GM23338 (cell line): ENCODE measurements at regions not wholly inside any gene's neighbourhood (a gene's known extent, or its start where the extent isn't known, plus 50 kb on each side); places are given as distances from the start of the nearest gene placed in this dataset.

ENCODE experiments used
- ATAC-seq: fragments of 200-7000 bp; cut with Tn5 transposase; 3 replicates; pipeline ENCODE4 v1.9.1; 2020
- DNase-seq: peaks from one replicate; pipeline ENCODE4 v3.0.0-alpha.2; 2015; ENCODE audit warnings: low spot score
- H2AFZ ChIP-seq: fragments of 200-600 bp; sonication (generic); 2 replicates; pipeline ENCODE4 v1.8.0; 2016; ENCODE audit warnings: antibody characterized with exemption, mild to moderate bottlenecking, moderate library complexity
- H3F3A ChIP-seq: fragments of 200-600 bp; sonication (generic); replicated peaks from 2 replicates; pipeline ENCODE4 v1.8.0; 2017; ENCODE audit warnings: antibody characterized with exemption, mixed run types, low read depth
- H3K27ac ChIP-seq: fragments of 200-600 bp; sonication (generic); 2 replicates; pipeline ENCODE4 v1.6.1; 2016; ENCODE audit warnings: low read depth
- H3K27me3 ChIP-seq: fragments of 200-600 bp; sonication (generic); 2 replicates; pipeline ENCODE4 v1.8.0; 2016; ENCODE audit warnings: mild to moderate bottlenecking, mixed run types, moderate library complexity; ENCODE audit not compliant: insufficient read depth
- H3K36me3 ChIP-seq: fragments of 200-600 bp; sonication (generic); 2 replicates; pipeline ENCODE4 v1.8.0; 2016; ENCODE audit warnings: mild to moderate bottlenecking; ENCODE audit not compliant: insufficient read depth
- H3K4me1 ChIP-seq: fragments of 200-600 bp; sonication (generic); 2 replicates; pipeline ENCODE4 v1.8.0; 2016; ENCODE audit warnings: mild to moderate bottlenecking, moderate library complexity; ENCODE audit not compliant: insufficient read depth
- H3K4me2 ChIP-seq: fragments of 200-600 bp; sonication (generic); 2 replicates; pipeline ENCODE4 v1.7.1; 2017; ENCODE audit warnings: mixed run types
- H3K4me3 ChIP-seq: fragments of 200-600 bp; sonication (generic); 2 replicates; pipeline ENCODE4 v1.6.1; 2016; ENCODE audit warnings: mixed run types
- H3K79me2 ChIP-seq: fragments of 200-600 bp; sonication (generic); replicated peaks from 2 replicates; pipeline ENCODE4 v1.8.0; 2017; ENCODE audit warnings: mild to moderate bottlenecking; ENCODE audit not compliant: insufficient read depth
- H3K9me2 ChIP-seq: fragments of 200-600 bp; sonication (generic); 2 replicates; pipeline ENCODE4 v1.8.0; 2017; ENCODE audit not compliant: insufficient read depth
- H4K20me1 ChIP-seq: fragments of 200-600 bp; sonication (generic); replicated peaks from 2 replicates; pipeline ENCODE4 v1.8.0; 2017; ENCODE audit warnings: mild to moderate bottlenecking; ENCODE audit not compliant: insufficient read depth
- H3K27ac Mint-ChIP-seq: 2 replicates; pipeline ENCODE4 v1.8.0; 2020; ENCODE audit warnings: inconsistent platforms, mild to moderate bottlenecking, moderate library complexity, mixed read lengths
- H3K27me3 Mint-ChIP-seq: 3 replicates; pipeline ENCODE4 v1.8.0; 2022; ENCODE audit warnings: low read depth, mild to moderate bottlenecking, moderate library complexity, mixed read lengths, inconsistent platforms; ENCODE audit not compliant: insufficient read depth, poor library complexity
- H3K36me3 Mint-ChIP-seq: 3 replicates; pipeline ENCODE4 v1.8.0; 2021; ENCODE audit warnings: low read depth, mild to moderate bottlenecking, inconsistent platforms, moderate library complexity, mixed read lengths
- H3K4me1 Mint-ChIP-seq: 3 replicates; pipeline ENCODE4 v1.8.0; 2020; ENCODE audit warnings: mild to moderate bottlenecking, inconsistent platforms, mixed read lengths
- H3K4me3 Mint-ChIP-seq: 3 replicates; pipeline ENCODE4 v1.8.0; 2021; ENCODE audit warnings: moderate library complexity, mild to moderate bottlenecking, inconsistent platforms, mixed read lengths
- H3K9me3 Mint-ChIP-seq: 3 replicates; pipeline ENCODE4 v1.8.0; 2020; ENCODE audit warnings: moderate library complexity, mild to moderate bottlenecking, inconsistent platforms, mixed read lengths
- CREB1 ChIP-seq: fragments of 250-450 bp; sonication (Bioruptor Pico); IDR thresholded peaks from 2 replicates; pipeline ENCODE4 v1.5.0; 2020; ENCODE audit warnings: low read depth, mild to moderate bottlenecking, moderate library complexity
- EZH2 ChIP-seq: fragments of 200-600 bp; sonication (generic); IDR thresholded peaks from one replicate; pipeline ENCODE4 v1.8.0; 2017; ENCODE audit warnings: antibody characterized with exemption, mild to moderate bottlenecking, low read depth; ENCODE audit not compliant: unreplicated experiment
- EZH2phosphoT487 ChIP-seq: fragments of 200-600 bp; sonication (generic); IDR thresholded peaks from one replicate; pipeline ENCODE4 v1.8.1; 2018; ENCODE audit warnings: antibody characterized with exemption; ENCODE audit not compliant: unreplicated experiment
- JUNB ChIP-seq: IDR thresholded peaks from one replicate; pipeline ENCODE4 v1.6.1; 2016; ENCODE audit warnings: antibody characterized with exemption; ENCODE audit not compliant: unreplicated experiment
- NANOG ChIP-seq: IDR thresholded peaks from 2 replicates; pipeline ENCODE4 v1.6.1; 2016; ENCODE audit warnings: antibody characterized with exemption, borderline replicate concordance
- POLR2AphosphoS5 ChIP-seq: IDR thresholded peaks from 2 replicates; pipeline ENCODE4 v1.6.1; 2016; ENCODE audit warnings: antibody characterized with exemption, low read depth
- STAT1 ChIP-seq: IDR thresholded peaks from one replicate; pipeline ENCODE4 v1.6.1; 2016; ENCODE audit warnings: antibody characterized with exemption; ENCODE audit not compliant: unreplicated experiment
- ZNF114 ChIP-seq: fragments of 250-450 bp; sonication (Bioruptor Pico); IDR thresholded peaks from 2 replicates; pipeline ENCODE4 v1.5.0; 2020; ENCODE audit warnings: mild to moderate bottlenecking, moderate library complexity
- ZNF331 ChIP-seq: fragments of 250-450 bp; sonication (Bioruptor Pico); IDR thresholded peaks from 2 replicates; pipeline ENCODE4 v1.5.0; 2020; ENCODE audit warnings: low read depth, mild to moderate bottlenecking, moderate library complexity
- TF ChIP-seq, protein P1 (sequence below): IDR thresholded peaks from 2 replicates; pipeline ENCODE4 v1.6.1; 2016; ENCODE audit warnings: antibody characterized with exemption
- TF ChIP-seq, protein P2 (sequence below): fragments of 250-450 bp; sonication (Bioruptor Pico); IDR thresholded peaks from 2 replicates; pipeline ENCODE4 v1.5.0; 2020; ENCODE audit warnings: mild to moderate bottlenecking, moderate library complexity
- TF ChIP-seq, protein P3 (sequence below): IDR thresholded peaks from one replicate; pipeline ENCODE4 v1.6.1; 2018; ENCODE audit warnings: antibody characterized with exemption; ENCODE audit not compliant: unreplicated experiment
- TF ChIP-seq, protein P4 (sequence below), 2 experiments: fragments of 200-600 bp in 1 of 2; sonication (generic) in 1 of 2; conservative IDR thresholded peaks; 2 replicates each; pipeline versions ENCODE4 v1.5.1 to v1.6.1; 2016 to 2017; ENCODE audit warnings: antibody characterized with exemption in 2 of 2, low read depth in 2 of 2, mild to moderate bottlenecking in 2 of 2, moderate library complexity in 1 of 2

DNA sequence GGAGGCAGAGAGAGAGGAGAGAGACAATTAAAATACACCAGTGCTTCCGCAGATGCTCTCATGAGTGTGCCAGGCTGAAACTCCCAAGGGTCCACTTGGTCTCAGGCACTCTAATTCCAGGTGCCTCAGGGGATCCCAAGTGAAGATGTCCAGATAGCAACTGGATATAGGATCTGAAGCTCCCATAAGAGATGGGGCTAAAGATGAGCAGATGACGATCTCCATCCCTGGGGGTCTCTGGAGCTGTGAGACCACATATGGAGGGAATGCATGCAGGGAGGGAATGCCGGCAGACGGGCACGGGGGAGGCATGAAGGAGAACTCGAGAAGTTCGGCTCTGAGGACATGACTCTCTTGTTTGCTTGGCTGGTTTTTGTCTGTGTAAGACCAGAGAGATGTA is 223.7 kb upstream of the RAB6C start:
- TF ChIP-seq EZH2 (no peak), EZH2phosphoT487 (no peak), NANOG (no peak), CREB1 (CRISPR knock-in tag) (no peak), JUNB (no peak), ZNF114 (no peak), POLR2AphosphoS5 (no peak), STAT1 (no peak), ZNF331 (no peak)
- TF ChIP-seq, protein P1, sequence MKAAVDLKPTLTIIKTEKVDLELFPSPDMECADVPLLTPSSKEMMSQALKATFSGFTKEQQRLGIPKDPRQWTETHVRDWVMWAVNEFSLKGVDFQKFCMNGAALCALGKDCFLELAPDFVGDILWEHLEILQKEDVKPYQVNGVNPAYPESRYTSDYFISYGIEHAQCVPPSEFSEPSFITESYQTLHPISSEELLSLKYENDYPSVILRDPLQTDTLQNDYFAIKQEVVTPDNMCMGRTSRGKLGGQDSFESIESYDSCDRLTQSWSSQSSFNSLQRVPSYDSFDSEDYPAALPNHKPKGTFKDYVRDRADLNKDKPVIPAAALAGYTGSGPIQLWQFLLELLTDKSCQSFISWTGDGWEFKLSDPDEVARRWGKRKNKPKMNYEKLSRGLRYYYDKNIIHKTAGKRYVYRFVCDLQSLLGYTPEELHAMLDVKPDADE = no peak
- TF ChIP-seq, protein P2, sequence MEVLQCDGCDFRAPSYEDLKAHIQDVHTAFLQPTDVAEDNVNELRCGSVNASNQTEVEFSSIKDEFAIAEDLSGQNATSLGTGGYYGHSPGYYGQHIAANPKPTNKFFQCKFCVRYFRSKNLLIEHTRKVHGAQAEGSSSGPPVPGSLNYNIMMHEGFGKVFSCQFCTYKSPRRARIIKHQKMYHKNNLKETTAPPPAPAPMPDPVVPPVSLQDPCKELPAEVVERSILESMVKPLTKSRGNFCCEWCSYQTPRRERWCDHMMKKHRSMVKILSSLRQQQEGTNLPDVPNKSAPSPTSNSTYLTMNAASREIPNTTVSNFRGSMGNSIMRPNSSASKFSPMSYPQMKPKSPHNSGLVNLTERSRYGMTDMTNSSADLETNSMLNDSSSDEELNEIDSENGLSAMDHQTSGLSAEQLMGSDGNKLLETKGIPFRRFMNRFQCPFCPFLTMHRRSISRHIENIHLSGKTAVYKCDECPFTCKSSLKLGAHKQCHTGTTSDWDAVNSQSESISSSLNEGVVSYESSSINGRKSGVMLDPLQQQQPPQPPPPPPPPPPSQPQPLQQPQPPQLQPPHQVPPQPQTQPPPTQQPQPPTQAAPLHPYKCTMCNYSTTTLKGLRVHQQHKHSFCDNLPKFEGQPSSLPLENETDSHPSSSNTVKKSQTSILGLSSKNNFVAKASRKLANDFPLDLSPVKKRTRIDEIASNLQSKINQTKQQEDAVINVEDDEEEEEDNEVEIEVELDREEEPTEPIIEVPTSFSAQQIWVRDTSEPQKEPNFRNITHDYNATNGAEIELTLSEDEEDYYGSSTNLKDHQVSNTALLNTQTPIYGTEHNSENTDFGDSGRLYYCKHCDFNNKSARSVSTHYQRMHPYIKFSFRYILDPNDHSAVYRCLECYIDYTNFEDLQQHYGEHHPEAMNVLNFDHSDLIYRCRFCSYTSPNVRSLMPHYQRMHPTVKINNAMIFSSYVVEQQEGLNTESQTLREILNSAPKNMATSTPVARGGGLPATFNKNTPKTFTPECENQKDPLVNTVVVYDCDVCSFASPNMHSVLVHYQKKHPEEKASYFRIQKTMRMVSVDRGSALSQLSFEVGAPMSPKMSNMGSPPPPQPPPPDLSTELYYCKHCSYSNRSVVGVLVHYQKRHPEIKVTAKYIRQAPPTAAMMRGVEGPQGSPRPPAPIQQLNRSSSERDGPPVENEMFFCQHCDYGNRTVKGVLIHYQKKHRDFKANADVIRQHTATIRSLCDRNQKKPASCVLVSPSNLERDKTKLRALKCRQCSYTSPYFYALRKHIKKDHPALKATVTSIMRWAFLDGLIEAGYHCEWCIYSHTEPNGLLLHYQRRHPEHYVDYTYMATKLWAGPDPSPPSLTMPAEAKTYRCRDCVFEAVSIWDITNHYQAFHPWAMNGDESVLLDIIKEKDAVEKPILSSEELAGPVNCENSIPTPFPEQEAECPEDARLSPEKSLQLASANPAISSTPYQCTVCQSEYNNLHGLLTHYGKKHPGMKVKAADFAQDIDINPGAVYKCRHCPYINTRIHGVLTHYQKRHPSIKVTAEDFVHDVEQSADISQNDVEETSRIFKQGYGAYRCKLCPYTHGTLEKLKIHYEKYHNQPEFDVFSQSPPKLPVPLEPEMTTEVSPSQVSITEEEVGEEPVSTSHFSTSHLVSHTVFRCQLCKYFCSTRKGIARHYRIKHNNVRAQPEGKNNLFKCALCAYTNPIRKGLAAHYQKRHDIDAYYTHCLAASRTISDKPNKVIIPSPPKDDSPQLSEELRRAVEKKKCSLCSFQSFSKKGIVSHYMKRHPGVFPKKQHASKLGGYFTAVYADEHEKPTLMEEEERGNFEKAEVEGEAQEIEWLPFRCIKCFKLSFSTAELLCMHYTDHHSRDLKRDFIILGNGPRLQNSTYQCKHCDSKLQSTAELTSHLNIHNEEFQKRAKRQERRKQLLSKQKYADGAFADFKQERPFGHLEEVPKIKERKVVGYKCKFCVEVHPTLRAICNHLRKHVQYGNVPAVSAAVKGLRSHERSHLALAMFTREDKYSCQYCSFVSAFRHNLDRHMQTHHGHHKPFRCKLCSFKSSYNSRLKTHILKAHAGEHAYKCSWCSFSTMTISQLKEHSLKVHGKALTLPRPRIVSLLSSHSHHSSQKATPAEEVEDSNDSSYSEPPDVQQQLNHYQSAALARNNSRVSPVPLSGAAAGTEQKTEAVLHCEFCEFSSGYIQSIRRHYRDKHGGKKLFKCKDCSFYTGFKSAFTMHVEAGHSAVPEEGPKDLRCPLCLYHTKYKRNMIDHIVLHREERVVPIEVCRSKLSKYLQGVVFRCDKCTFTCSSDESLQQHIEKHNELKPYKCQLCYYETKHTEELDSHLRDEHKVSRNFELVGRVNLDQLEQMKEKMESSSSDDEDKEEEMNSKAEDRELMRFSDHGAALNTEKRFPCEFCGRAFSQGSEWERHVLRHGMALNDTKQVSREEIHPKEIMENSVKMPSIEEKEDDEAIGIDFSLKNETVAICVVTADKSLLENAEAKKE (CRISPR knock-in tag) = no peak
- TF ChIP-seq, protein P3, sequence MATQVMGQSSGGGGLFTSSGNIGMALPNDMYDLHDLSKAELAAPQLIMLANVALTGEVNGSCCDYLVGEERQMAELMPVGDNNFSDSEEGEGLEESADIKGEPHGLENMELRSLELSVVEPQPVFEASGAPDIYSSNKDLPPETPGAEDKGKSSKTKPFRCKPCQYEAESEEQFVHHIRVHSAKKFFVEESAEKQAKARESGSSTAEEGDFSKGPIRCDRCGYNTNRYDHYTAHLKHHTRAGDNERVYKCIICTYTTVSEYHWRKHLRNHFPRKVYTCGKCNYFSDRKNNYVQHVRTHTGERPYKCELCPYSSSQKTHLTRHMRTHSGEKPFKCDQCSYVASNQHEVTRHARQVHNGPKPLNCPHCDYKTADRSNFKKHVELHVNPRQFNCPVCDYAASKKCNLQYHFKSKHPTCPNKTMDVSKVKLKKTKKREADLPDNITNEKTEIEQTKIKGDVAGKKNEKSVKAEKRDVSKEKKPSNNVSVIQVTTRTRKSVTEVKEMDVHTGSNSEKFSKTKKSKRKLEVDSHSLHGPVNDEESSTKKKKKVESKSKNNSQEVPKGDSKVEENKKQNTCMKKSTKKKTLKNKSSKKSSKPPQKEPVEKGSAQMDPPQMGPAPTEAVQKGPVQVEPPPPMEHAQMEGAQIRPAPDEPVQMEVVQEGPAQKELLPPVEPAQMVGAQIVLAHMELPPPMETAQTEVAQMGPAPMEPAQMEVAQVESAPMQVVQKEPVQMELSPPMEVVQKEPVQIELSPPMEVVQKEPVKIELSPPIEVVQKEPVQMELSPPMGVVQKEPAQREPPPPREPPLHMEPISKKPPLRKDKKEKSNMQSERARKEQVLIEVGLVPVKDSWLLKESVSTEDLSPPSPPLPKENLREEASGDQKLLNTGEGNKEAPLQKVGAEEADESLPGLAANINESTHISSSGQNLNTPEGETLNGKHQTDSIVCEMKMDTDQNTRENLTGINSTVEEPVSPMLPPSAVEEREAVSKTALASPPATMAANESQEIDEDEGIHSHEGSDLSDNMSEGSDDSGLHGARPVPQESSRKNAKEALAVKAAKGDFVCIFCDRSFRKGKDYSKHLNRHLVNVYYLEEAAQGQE = no peak
- TF ChIP-seq, protein P4, sequence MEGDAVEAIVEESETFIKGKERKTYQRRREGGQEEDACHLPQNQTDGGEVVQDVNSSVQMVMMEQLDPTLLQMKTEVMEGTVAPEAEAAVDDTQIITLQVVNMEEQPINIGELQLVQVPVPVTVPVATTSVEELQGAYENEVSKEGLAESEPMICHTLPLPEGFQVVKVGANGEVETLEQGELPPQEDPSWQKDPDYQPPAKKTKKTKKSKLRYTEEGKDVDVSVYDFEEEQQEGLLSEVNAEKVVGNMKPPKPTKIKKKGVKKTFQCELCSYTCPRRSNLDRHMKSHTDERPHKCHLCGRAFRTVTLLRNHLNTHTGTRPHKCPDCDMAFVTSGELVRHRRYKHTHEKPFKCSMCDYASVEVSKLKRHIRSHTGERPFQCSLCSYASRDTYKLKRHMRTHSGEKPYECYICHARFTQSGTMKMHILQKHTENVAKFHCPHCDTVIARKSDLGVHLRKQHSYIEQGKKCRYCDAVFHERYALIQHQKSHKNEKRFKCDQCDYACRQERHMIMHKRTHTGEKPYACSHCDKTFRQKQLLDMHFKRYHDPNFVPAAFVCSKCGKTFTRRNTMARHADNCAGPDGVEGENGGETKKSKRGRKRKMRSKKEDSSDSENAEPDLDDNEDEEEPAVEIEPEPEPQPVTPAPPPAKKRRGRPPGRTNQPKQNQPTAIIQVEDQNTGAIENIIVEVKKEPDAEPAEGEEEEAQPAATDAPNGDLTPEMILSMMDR (conservative IDR thresholded peaks at IDR 0.05; ENCODE audit: low read depth in 2 of 2) = no peak
- Mint-ChIP-seq H3K27ac (no peak overlapping the region), H3K27me3 (peaks cover 5% of the 10 kb centered on the region), H3K4me1 (peaks cover 26% of the 10 kb centered on the region), H3K9me3 (no peaks in the 10 kb centered on the region; the same call in 1 of the 3 replicates), H3K36me3 (no peaks in the 10 kb centered on the region; the same call in 2 of the 3 replicates), H3K4me3 (no peak overlapping the region)
- Histone ChIP-seq H3K27me3 (no peaks in the 10 kb centered on the region), H3K79me2 (no peaks in the 10 kb centered on the region), H3F3A (no peaks in the 10 kb centered on the region), H2AFZ (no peak overlapping the region), H3K4me2 (no peak overlapping the region), H3K4me3 (no peak overlapping the region), H4K20me1 (no peaks in the 10 kb centered on the region), H3K4me1 (peaks cover 17% of the 10 kb centered on the region), H3K27ac (no peak overlapping the region), H3K9me2 (peaks cover 8% of the 10 kb centered on the region), H3K36me3 (no peaks in the 10 kb centered on the region)
- ATAC-seq (no peak), DNase-seq (no peak)
